Spleen (tissue), 11 donors: ENCODE measurements at regions not wholly inside any gene's neighbourhood (a gene's known extent, or its start where the extent isn't known, plus 50 kb on each side); places are given as distances from the start of the nearest gene placed in this dataset.
A peak's percentile ranks its signal among the peaks of the same experiment; 100 is the strongest.

Source experiments
- DNase-seq: peaks from one replicate; pipeline ENCODE4 v3.0.0-alpha.2; 2020
- H3K27ac ChIP-seq, 8 donors: fragments of 200-600 bp; sonication (generic) in 7 of 8; 1 replicate in 4 of 8; 2 replicates in 4 of 8; pipeline versions ENCODE4 v1.5.0 to v1.8.0; 2016 to 2021; ENCODE audit warnings: inconsistent platforms in 4 of 8, mild to moderate bottlenecking in 4 of 8, moderate library complexity in 1 of 8
- H3K27me3 ChIP-seq, 7 donors: fragments of 200-600 bp; sonication (generic) in 6 of 7; replicated peaks in 1 of 7; 1 replicate in 4 of 7; 2 replicates in 3 of 7; pipeline versions ENCODE4 v1.5.0 to v1.8.0; 2016 to 2021; ENCODE audit warnings: inconsistent platforms in 3 of 7, mild to moderate bottlenecking in 1 of 7
- H3K36me3 ChIP-seq, 6 donors: fragments of 200-600 bp; sonication (generic) in 5 of 6; 1 replicate in 4 of 6; 2 replicates in 2 of 6; pipeline versions ENCODE4 v1.5.0 to v1.8.0; 2016 to 2021; ENCODE audit warnings: inconsistent platforms in 2 of 6
- H3K4me1 ChIP-seq, 6 donors: fragments of 200-600 bp; sonication (generic) in 5 of 6; 1 replicate in 3 of 6; 2 replicates in 3 of 6; pipeline versions ENCODE4 v1.5.0 to v1.8.0; 2016 to 2021; ENCODE audit warnings: inconsistent platforms in 3 of 6
- H3K4me3 ChIP-seq, 8 donors: fragments of 200-600 bp; sonication (generic) in 7 of 8; 1 replicate in 4 of 8; 2 replicates in 4 of 8; pipeline versions ENCODE4 v1.5.0 to v1.8.0; 2016 to 2021; ENCODE audit warnings: inconsistent platforms in 4 of 8, mild to moderate bottlenecking in 4 of 8, moderate library complexity in 2 of 8
- H3K9me3 ChIP-seq, 8 donors: fragments of 200-600 bp; sonication (generic) in 7 of 8; 1 replicate in 4 of 8; 2 replicates in 4 of 8; pipeline versions ENCODE4 v1.5.0 to v1.8.0; 2016 to 2021; ENCODE audit warnings: inconsistent platforms in 4 of 8
- POLR2A ChIP-seq, 3 donors: fragments of 450-650 bp; IDR thresholded peaks; one replicate each; pipeline ENCODE4 v1.5.1; 2017; ENCODE audit warnings: antibody characterized with exemption in 3 of 3, mild to moderate bottlenecking in 1 of 3
- POLR2AphosphoS5 ChIP-seq, 3 donors: sonication (generic); formaldehyde crosslinking; IDR thresholded peaks; one replicate each; pipeline ENCODE4 v1.5.1; 2017; ENCODE audit warnings: antibody characterized with exemption in 3 of 3
- whole genome bisulfite sequencing, 5 donors: extraction: QIAGEN DNeasy Blood & Tissue Kit in 3 of 5; methylation state at CpG; one replicate each; pipeline versions ENCODE4 v1.1.5 to v1.1.7; 2013 to 2018; 5-methylcytosine and 5-hydroxymethylcytosine counted together
- intact Hi-C: fragments of 100-400 bp; cut with DNase I; formaldehyde crosslinking; loops from one replicate; pipeline ENCODE4 v1.15.0; 2023; ENCODE audit warnings: low total_unique reads
- TF ChIP-seq, protein P1 (sequence below), 11 experiments: fragments of 200-600 bp in 7 of 11; fragments of 450-650 bp in 4 of 11; sonication (generic) in 4 of 11; IDR thresholded peaks in 8 of 11; conservative IDR thresholded peaks in 3 of 11; 1 replicate in 7 of 11; 2 replicates in 4 of 11; pipeline versions ENCODE4 v1.4.0 to v1.8.0; 2016 to 2021; ENCODE audit warnings: antibody characterized with exemption in 11 of 11, inconsistent platforms in 4 of 11, mild to moderate bottlenecking in 1 of 11
- donor health status: healthy with polysubstance abuse.
- donor health status: DM: no; HTN: no; CAD: no; lungs with moderate emphysema.
- donor health status: DM: no; HTN: no; CAD: no.
- donor health status: Bipolar disorder and iron deficiency.
- donor health status: healthy.
- donor health status: DM: no; HTN: no; CAD: no.
- donor health status: DM: yes; HTN: yes; CAD: no.

- DNase-seq: no peak
- Histone ChIP-seq H3K9me3 (no peaks in the 10 kb centered on the region), H3K27ac (peak overlapping the region in 4 of 8 donors; percentile 27 to 31 (median 28)), H3K4me3 (no peak overlapping the region), H3K4me1 (no peaks in the 10 kb centered on the region), H3K36me3 (no peaks in the 10 kb centered on the region), H3K27me3 (no peaks in the 10 kb centered on the region)
- intact Hi-C loops: no loop called here
- no peak for TF ChIP-seq POLR2A (IDR thresholded peaks at IDR 0.05)
- TF ChIP-seq, protein P1, sequence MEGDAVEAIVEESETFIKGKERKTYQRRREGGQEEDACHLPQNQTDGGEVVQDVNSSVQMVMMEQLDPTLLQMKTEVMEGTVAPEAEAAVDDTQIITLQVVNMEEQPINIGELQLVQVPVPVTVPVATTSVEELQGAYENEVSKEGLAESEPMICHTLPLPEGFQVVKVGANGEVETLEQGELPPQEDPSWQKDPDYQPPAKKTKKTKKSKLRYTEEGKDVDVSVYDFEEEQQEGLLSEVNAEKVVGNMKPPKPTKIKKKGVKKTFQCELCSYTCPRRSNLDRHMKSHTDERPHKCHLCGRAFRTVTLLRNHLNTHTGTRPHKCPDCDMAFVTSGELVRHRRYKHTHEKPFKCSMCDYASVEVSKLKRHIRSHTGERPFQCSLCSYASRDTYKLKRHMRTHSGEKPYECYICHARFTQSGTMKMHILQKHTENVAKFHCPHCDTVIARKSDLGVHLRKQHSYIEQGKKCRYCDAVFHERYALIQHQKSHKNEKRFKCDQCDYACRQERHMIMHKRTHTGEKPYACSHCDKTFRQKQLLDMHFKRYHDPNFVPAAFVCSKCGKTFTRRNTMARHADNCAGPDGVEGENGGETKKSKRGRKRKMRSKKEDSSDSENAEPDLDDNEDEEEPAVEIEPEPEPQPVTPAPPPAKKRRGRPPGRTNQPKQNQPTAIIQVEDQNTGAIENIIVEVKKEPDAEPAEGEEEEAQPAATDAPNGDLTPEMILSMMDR (IDR thresholded peaks at IDR 0.05 in 8 of 11, conservative IDR thresholded peaks at IDR 0.05 in 3 of 11): no peak
- no peak for TF ChIP-seq POLR2AphosphoS5 (IDR thresholded peaks at IDR 0.05)
- WGBS, 5 donors: 45 to 81% (median 75%) methylated on average over 2 of the region's 2 CpGs
Observed at GRCh38 chr14:51335531-51335930, 95.5 kb downstream of the TMX1 start.

- 92 to 99% (median 96%) methylated on average over 3 of the region's 3 CpGs for WGBS, 5 donors
- DNase-seq: no peak
- H3K27me3 ChIP-seq: no peaks in the 10 kb centered on the region
- no peak overlapping the region for H3K4me3 ChIP-seq
- TF ChIP-seq, protein P1 (IDR thresholded peaks at IDR 0.05 in 8 of 11, conservative IDR thresholded peaks at IDR 0.05 in 3 of 11): no peak
- no peak for TF ChIP-seq POLR2A (IDR thresholded peaks at IDR 0.05)
- TF ChIP-seq POLR2AphosphoS5 (IDR thresholded peaks at IDR 0.05): no peak
- no peaks in the 10 kb centered on the region for H3K9me3 ChIP-seq
- intact Hi-C loops: no loop called here
- H3K4me1 ChIP-seq: no peaks in the 10 kb centered on the region
- peak overlapping the region in 1 of 8 donors; percentile 31 for H3K27ac ChIP-seq
- no peaks in the 10 kb centered on the region for H3K36me3 ChIP-seq
Observed at GRCh38 chr14:51335961-51336723, 96.1 kb downstream of the TMX1 start.

DNA sequence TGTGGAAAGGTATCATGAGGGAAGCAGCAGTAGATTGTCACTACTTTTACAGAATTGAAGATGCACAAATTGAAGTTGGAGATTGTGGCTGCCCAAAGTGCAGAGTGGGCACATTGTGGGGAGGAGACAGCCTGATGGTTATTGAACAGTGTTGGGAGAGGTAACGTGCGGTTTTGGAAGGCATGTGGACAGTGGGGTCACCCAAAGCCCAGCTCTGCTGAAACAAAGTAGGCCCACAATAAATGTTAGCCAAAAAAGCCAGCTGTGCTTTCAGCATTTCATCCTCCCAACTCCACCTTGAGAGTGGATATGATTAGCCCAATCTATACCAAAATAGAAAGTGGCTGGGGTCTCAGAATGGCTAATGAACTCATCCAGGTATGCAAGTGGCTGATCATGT lies 96.7 kb downstream of the TMX1 start:
- DNase-seq: no peak
- H3K4me1 ChIP-seq: no peaks in the 10 kb centered on the region
- H3K9me3 ChIP-seq: no peaks in the 10 kb centered on the region
- no peak overlapping the region for H3K4me3 ChIP-seq
- H3K27me3 ChIP-seq: no peaks in the 10 kb centered on the region
- TF ChIP-seq POLR2AphosphoS5 (IDR thresholded peaks at IDR 0.05): no peak
- TF ChIP-seq POLR2A (IDR thresholded peaks at IDR 0.05): no peak
- TF ChIP-seq, protein P1 (IDR thresholded peaks at IDR 0.05 in 8 of 11, conservative IDR thresholded peaks at IDR 0.05 in 3 of 11): no peak
- intact Hi-C loops: no loop called here
- no peak overlapping the region for H3K27ac ChIP-seq
- no peaks in the 10 kb centered on the region for H3K36me3 ChIP-seq
- WGBS, 5 donors: 42 to 89% (median 67%) methylated on average over 2 of the region's 2 CpGs

GRCh38 chr14:51337520-51337919 lies 97.5 kb downstream of the TMX1 start:
- intact Hi-C loops: no loop called here

More at GRCh38 chr14:51337520-51337919, 97.5 kb downstream of the TMX1 start:
- H3K4me3 ChIP-seq: no peak overlapping the region
- DNase-seq: no peak
- TF ChIP-seq, protein P1 (IDR thresholded peaks at IDR 0.05 in 8 of 11, conservative IDR thresholded peaks at IDR 0.05 in 3 of 11): no peak
- TF ChIP-seq POLR2AphosphoS5 (IDR thresholded peaks at IDR 0.05) (no peak), POLR2A (IDR thresholded peaks at IDR 0.05) (no peak)
- no peaks in the 10 kb centered on the region for H3K4me1 ChIP-seq
- H3K9me3 ChIP-seq: no peaks in the 10 kb centered on the region
- no peaks in the 10 kb centered on the region for H3K27me3 ChIP-seq
- WGBS, 5 donors: 79 to 89% (median 84%) methylated on average over 3 to 4 of the region's 4 CpGs
- H3K36me3 ChIP-seq: no peaks in the 10 kb centered on the region
- no peak overlapping the region for H3K27ac ChIP-seq
